ENCODE measurements at regions not wholly inside any gene's neighbourhood (a gene's known extent, or its start where the extent isn't known, plus 50 kb on each side); places are given as distances from the start of the nearest gene placed in this dataset.
"Not testable (repeated sequence)": the region's sequence is repeated elsewhere in the genome, so short reads cannot be mapped to it uniquely, and the experiment has no call there.

- DNase-seq (ENCODE audit: low read depth in 4 of 4, low spot score in 1 of 4), result no peak
These were observed 81.4 kb downstream of the ALOX5AP start for GRCh38 chr13:30816736-30817135.

GRCh38 chr13:30818323-30818960, 83.1 kb downstream of the ALOX5AP start:
- DNase-seq (ENCODE audit: low read depth in 4 of 4, low spot score in 1 of 4), result no peak

- no peak for DNase-seq (ENCODE audit: low read depth in 4 of 4, low spot score in 1 of 4)
These were observed 84.0 kb downstream of the ALOX5AP start for GRCh38 chr13:30819136-30819888.

DNA sequence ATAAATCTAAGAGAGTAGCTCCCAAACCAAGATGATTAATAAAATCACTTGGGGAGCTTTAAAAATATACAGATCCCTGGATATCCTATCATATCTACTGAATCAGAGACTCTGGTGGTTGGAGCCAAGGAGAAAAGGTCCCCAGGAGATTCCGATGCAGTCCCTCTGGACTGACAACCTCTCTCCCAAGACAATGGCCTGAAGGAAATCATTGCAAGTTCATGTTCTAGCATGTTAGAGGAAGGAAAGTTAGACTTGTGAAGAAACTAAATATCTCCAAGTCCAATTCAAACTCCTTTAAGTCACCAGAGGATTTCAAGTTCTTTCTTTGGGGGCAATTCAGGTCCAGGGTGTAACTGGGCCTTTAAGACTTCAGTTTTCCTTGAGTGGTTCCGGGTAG, 84.7 kb upstream of the MEDAG start:
- DNase-seq (ENCODE audit: low read depth in 4 of 4, low spot score in 1 of 4), result no peak

- DNase-seq (ENCODE audit: low read depth in 4 of 4, low spot score in 1 of 4), result no peak
These were observed 81.4 kb upstream of the MEDAG start for GRCh38 chr13:30824651-30825050.

DNA sequence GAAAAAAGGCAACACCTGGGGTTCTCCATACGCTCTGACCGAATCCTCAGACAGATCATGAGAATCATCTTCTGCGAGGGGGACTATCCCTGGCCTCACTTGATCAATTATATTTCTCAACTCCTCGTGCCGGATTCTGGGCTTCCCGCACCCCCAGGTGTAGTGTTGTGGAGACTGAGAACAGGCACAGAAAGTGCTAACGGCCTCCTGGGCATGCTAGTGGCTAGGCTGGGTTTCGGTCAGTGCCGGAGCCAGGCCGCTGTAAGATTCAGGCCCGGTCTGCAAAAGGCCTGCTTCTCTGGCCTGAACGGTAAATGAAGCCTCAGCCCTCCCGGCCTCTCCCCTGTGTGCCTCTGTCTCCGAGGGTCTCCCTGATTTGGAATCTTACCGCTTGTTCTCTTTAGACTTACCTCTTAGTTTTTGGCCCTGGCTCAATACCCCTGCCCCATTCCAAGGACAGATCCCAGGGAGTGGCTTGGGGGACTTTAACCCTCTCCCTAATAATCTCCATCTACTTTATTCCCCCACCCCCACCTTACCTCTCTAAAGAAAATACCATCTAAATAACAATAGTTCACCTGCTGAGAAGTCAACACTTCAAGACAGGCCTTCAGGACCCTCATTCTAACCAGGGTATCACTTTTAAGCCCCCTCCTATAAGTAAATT, 79.0 kb upstream of the MEDAG start:
- DNase-seq (ENCODE audit: low read depth in 4 of 4, low spot score in 1 of 4), result no peak

DNA sequence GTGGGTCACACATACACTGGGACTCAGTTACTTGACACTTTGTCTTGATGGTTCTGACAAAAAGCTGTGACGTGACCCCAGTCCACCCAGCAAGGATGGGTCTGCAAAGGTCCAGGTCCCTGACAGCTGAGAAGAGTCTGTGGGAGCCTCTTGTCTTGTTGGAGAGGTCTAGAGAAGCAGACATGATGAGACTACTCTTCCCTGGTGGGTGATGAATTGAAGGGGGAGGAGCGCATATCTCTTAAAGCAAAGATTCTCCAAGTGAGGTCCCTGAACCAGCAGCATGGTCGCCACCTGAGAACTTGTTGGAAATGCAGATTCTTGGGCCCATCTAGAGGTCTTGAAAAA, 78.5 kb upstream of the MEDAG start:
- no peak for DNase-seq (ENCODE audit: low read depth in 4 of 4, low spot score in 1 of 4)

GRCh38 chr13:30829145-30829832, 76.8 kb upstream of the MEDAG start:
- no peak for DNase-seq (ENCODE audit: low read depth in 4 of 4, low spot score in 1 of 4)

GRCh38 chr13:30829833-30830637, 76.0 kb upstream of the MEDAG start:
- DNase-seq (ENCODE audit: low read depth in 4 of 4, low spot score in 1 of 4), result no peak

- no peak for DNase-seq (ENCODE audit: low read depth in 4 of 4, low spot score in 1 of 4)
These were observed 75.5 kb upstream of the MEDAG start for GRCh38 chr13:30830638-30830965.

- DNase-seq (ENCODE audit: low read depth in 4 of 4, low spot score in 1 of 4), result no peak
These were observed 74.6 kb upstream of the MEDAG start for GRCh38 chr13:30831515-30831914.

- DNase-seq (ENCODE audit: low read depth in 4 of 4, low spot score in 1 of 4), result no peak
These were observed 73.7 kb upstream of the MEDAG start for GRCh38 chr13:30832377-30832776.

DNA sequence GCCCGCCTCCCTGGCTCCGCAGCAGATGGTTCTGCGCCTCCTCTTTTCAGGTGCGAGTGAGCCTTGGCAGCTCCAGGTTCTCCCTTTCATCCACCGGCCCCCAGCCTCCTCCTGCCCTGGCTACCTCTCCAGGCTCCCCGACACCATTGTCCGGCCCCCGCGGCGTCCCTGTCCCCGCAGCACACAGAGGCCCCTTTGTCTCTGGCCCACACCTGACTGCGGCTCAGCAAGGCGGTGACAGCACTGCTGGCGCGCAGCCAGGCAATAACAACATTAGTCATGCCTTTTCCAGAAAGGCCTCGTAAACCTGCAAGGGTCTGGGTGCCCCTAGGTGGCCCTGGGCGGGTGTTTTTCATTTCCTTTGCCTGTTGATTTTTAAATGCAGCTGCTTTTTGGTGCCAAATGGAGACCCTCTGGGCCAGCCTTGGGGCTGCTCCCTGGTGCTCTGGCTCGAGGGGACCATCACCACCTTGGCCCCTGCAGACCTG, 73.2 kb upstream of the MEDAG start:
- peak in 2 of 4 experiments; percentile 21 to 28 for DNase-seq (ENCODE audit: low read depth in 4 of 4, low spot score in 1 of 4)

DNA sequence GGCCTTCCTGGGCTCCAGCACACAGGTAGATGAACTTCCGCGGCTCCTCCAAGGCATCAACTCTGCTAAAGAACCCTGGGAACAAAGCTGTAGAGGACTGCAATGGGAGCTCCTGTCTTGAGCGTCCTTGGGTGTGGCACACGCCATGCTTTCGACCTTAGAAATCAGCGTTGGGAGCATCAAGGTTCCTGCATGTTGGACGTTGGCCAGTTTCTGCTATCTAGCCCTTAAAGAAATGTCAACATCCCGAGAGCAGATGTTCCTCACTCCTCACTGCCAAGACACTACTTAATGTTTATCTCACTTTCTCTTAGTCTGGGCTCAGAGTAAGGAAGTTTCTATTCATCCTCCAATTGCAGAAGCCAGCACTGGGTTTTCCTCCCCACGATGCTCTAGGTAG, 70.6 kb upstream of the MEDAG start:
- DNase-seq (ENCODE audit: low read depth in 4 of 4, low spot score in 1 of 4), result no peak

GRCh38 chr13:30837227-30838159, 68.6 kb upstream of the MEDAG start:
- DNase-seq (ENCODE audit: low read depth in 4 of 4, low spot score in 1 of 4), result no peak

DNA sequence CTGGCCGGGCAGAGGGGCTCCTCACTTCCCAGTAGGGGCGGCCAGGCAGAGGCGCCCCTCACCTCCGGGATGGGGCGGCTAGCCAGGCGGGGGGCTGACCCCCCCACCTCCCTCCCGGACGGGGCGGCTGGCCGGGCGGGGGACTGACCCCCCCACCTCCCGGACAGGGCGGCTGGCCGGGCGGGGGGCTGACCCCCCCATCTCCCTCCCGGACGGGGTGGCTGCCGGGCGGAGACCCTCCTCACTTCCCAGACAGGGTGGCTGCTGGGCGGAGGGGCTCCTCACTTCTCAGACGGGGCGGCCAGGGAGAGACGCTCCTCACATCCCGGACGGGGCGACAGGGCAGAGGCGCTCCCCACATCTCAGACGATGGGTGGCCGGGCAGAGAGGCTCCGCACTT, 66.4 kb upstream of the MEDAG start:
- DNase-seq (ENCODE audit: low read depth in 4 of 4, low spot score in 1 of 4), result not testable (repeated sequence)

GRCh38 chr13:30840515-30840914, 65.6 kb upstream of the MEDAG start:
- no peak for DNase-seq (ENCODE audit: low read depth in 4 of 4, low spot score in 1 of 4)

DNA sequence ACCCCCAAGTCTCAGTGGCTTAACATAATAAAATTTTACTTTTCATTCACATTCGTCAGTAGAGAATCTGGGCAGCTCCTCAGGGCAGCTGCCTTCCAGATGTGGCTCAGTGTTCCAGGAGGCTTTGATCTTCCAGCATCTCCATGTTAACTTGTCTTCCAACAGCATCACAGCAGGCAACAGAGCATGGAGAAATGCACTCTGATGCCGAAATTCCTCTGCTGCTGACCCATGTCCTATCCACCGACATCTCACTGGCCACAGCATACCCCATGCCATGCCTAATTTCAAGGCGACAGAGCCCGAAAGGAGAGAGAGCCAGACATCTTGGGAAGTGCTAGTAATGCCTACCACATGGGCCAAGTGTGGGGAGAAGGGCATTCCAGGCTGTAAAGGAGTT, 64.9 kb upstream of the MEDAG start:
- DNase-seq (ENCODE audit: low read depth in 4 of 4, low spot score in 1 of 4), result no peak

DNA sequence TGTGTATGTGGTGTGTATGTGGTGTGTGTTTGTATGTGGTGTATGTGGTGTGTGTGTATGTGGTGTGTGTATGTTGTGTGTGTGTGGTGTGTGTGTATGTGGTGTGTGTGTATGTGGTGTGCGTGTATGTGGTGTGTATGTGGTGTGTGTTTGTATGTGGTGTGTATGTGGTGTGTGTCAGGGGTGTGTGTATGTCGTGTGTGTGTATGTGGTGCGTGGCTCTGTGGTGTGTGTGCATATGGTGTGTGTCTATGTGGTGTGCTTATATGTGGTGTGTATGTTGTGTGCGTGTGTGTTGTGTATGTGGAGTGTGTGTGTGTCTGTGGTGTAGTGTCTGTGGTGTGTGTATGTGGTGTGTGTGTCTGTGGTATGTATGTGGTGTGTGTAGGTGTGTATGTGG, 62.5 kb upstream of the MEDAG start:
- no peak for DNase-seq (ENCODE audit: low read depth in 4 of 4, low spot score in 1 of 4)
